Uterus (tissue), 2 donors: ENCODE measurements at regions not wholly inside any gene's neighbourhood (a gene's known extent, or its start where the extent isn't known, plus 50 kb on each side); places are given as distances from the start of the nearest gene placed in this dataset.

Experiments used
- POLR2A ChIP-seq, 2 donors: fragments of 450-650 bp; IDR thresholded peaks; one replicate each; pipeline ENCODE4 v1.6.1; 2016; ENCODE audit warnings: antibody characterized with exemption in 2 of 2, mild to moderate bottlenecking in 1 of 2, moderate library complexity in 1 of 2
- TF ChIP-seq, protein P1 (sequence below), 4 experiments: fragments of 200-600 bp in 2 of 4; fragments of 450-650 bp in 2 of 4; sonication (generic) in 2 of 4; IDR thresholded peaks; one replicate each; pipeline ENCODE4 v1.5.1; 2016 to 2019; ENCODE audit warnings: antibody characterized with exemption in 4 of 4, mild to moderate bottlenecking in 2 of 4, moderate library complexity in 1 of 4

- no peak for TF ChIP-seq POLR2A (IDR thresholded peaks at IDR 0.05)
- TF ChIP-seq, protein P1, sequence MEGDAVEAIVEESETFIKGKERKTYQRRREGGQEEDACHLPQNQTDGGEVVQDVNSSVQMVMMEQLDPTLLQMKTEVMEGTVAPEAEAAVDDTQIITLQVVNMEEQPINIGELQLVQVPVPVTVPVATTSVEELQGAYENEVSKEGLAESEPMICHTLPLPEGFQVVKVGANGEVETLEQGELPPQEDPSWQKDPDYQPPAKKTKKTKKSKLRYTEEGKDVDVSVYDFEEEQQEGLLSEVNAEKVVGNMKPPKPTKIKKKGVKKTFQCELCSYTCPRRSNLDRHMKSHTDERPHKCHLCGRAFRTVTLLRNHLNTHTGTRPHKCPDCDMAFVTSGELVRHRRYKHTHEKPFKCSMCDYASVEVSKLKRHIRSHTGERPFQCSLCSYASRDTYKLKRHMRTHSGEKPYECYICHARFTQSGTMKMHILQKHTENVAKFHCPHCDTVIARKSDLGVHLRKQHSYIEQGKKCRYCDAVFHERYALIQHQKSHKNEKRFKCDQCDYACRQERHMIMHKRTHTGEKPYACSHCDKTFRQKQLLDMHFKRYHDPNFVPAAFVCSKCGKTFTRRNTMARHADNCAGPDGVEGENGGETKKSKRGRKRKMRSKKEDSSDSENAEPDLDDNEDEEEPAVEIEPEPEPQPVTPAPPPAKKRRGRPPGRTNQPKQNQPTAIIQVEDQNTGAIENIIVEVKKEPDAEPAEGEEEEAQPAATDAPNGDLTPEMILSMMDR (IDR thresholded peaks at IDR 0.05), result no peak
Measured at GRCh38 chr12:58142991-58143390, 201.6 kb downstream of the ATP23 start.
